Activated CD4-positive, alpha-beta T cell treated with anti-CD3 and anti-CD28 coated beads, Interleukin-2, amount 50 U/mL, for 24 hours (primary cell): ENCODE measurements at regions not wholly inside any gene's neighbourhood (a gene's known extent, or its start where the extent isn't known, plus 50 kb on each side); places are given as distances from the start of the nearest gene placed in this dataset.
"Not testable (repeated sequence)": the region's sequence is repeated elsewhere in the genome, so short reads cannot be mapped to it uniquely, and the experiment has no call there.

ENCODE experiments used
- DNase-seq, 2 donors: peaks; one replicate each; pipeline ENCODE4 v3.0.0-alpha.2; 2020; ENCODE audit warnings: low read depth in 1 of 2, low spot score in 1 of 2

DNA sequence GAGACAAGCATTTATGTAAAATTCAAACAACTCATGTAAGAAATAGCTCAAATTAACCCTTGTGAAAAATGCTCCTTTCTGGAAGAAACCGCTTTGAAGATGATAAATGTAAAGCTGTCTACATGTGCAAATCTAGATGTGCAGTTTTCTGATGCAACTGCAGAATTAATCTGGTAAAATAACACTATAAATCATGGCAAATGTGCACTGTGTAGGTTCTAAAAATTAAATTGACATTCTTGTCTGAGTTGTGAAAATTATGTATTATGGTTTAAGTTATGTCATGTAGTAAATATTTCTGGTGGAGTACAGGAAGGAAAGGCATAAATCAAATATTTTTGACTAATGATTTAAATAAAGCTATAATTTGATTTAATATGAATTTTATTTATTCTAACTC is 678.1 kb upstream of the SEMA6D start:
- DNase-seq = no peak

DNA sequence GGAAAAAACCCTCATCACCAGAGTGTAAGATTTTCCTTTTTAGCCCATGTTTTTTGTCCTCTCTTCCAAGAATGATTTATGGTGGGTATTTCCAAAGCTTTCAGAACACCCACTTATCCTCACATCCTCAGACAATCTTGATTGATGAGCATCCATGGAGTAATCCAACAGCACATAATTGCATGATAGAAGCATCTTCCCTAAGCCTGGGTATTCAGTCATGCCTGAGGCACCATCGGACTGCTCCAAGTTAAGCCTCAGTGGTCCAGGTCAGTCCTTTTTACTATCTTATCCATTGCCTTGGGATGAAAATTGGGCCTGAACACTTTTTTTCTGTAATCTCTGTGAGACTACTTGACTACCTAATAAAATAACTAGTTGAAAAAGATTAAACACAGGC is 676.0 kb upstream of the SEMA6D start:
- DNase-seq = no peak

DNA sequence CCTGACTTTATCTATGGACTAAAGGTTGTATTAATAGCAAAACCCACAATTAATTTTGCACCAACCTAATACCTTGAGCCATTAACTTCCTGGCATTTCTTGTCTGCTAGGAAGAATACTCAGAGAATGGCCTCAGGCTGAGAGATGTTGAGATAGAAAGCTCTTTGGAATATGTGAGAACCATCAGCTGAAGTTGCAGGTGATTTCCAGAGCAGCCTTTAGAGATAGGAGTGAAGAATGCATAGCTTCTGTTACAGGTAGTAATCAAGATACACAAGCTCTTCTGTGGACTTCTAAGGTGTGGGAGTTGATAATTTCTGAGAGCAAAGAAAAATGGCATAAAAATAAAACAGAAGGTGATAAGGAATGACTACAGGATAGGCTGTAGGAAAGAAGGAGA is 669.3 kb upstream of the SEMA6D start:
- DNase-seq = not testable (repeated sequence)

- DNase-seq = no peak
These were observed 650.9 kb upstream of the SEMA6D start for GRCh38 chr15:47066392-47066791.

DNA sequence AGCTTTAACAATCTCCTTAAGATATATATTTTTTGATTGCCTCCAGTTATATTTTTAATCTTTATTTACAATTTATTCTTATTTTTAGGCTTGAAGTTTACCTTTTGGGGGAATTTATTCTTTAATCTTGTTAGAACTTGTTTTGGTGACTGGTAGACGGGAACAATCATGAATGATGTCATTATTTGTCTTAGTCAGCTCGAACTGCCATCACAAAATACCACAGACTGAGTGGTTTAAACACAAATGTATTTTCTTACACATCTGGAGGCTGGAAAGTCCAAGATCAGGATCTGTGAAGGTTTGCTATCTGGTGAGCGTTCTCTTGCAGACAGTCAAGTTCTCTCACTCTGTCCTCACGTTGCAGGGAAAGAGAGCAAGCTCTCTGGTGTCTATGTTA is 639.5 kb upstream of the SEMA6D start:
- DNase-seq = not testable (repeated sequence)

DNA sequence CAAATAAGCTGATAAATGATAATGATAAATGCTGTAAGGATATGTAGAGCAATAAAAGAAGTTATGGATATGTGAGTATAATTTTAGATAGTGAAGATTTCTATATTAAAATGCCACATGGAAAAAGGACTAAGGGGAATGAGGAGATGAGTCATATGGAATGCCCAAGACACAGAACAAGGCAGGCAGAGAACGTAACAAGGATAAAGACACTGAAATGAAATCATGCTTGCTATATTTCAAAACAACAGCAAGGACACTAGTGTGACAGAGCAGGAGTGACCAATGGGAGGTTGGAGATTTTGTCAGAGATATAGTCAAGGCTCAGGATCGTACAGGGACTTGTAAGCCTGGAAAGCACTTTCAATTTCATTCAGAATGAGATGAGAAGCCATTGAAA is 621.5 kb upstream of the SEMA6D start:
- no peak for DNase-seq

- not testable (repeated sequence) for DNase-seq
These were observed 618.8 kb upstream of the SEMA6D start for GRCh38 chr15:47098526-47098925.

GRCh38 chr15:47099801-47100200 is 617.5 kb upstream of the SEMA6D start:
- not testable (repeated sequence) for DNase-seq

DNA sequence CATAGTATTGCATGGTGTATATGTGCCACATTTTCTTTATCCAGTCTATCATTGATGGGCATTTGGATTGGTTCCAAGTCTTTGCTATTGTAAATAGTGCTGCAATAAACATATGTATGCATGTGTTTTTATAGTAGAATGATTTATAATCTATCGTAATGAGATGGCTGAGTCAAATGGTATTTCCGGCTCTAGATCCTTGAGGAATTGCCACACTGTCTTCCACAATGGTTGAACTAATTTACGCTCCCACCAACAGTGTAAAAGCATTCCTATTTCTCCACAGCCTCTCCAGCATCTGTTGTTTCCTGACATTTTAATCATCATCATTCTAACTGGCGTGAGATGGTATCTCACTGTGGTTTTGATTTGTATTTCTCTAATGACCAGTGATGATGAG is 608.5 kb upstream of the SEMA6D start:
- not testable (repeated sequence) for DNase-seq

DNA sequence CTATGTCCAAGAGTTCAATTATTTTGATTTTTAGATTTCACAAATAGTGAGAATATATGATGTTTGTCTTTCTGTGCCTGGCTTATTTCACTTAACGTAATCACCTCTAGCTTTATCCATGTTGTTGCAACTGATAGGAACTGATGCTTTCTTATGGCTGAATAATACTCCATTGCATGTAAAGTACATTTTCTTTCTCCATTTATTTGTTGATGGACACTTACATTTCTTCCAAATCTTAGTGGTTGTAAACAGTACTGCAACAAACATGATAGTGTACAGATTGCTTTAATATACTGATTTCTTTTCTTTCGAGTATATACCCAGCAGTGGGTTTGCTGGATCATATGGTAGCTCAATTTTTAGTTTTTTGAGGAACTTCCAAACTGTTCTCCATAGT is 600.6 kb upstream of the SEMA6D start:
- DNase-seq = no peak

- no peak for DNase-seq
These were observed 598.0 kb upstream of the SEMA6D start for GRCh38 chr15:47119349-47119748.

DNA sequence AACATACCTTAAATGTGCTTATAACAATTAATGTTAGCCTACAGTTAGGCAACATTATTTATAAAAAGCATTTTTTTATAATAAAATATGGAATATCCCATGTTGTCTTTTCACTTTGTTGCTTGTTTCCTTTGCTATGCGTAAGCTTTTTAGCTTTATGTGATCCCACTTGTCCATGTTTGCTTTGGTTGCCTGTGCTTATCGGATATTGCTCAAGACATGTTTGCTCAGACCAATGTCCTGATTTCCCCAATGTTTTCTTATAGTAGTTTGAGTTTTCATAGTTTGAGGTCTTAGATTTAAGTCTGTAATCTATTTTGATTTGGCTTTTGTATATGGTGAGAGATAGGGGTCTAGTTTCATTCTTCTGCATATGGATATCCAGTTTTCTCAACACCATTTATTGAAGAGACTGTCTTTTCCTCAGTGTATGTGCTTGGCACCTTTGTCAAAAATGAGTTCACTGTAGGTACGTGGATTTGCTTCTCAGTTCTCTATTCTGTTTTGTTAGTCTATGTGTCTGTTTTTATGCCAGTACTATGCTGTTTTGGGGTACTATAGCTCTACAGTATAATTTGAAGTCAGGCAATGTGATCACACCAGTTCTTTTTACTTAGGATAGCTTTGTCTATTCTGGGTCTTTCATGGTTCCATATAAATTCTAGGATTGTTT is 592.7 kb upstream of the SEMA6D start:
- no peak for DNase-seq

DNA sequence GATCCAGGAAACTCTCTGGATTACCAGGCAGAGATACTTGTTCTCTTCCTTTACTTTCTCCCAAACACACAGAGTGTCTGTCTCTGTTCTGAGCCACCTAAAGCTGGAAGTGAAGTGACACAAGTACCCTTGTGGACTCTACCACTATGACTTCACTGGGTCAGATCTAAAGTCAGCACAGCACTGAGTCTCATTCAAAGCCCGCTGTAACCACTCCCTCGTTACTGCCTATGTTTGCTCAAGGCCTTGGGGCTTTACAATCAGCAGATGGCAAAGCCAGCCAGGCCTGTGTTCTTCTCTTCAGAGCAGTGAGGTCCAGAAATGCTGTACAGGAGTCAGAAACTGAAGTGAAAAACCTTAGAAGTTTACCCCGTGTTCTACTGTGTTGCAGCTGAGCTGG is 588.3 kb upstream of the SEMA6D start:
- DNase-seq = no peak

DNA sequence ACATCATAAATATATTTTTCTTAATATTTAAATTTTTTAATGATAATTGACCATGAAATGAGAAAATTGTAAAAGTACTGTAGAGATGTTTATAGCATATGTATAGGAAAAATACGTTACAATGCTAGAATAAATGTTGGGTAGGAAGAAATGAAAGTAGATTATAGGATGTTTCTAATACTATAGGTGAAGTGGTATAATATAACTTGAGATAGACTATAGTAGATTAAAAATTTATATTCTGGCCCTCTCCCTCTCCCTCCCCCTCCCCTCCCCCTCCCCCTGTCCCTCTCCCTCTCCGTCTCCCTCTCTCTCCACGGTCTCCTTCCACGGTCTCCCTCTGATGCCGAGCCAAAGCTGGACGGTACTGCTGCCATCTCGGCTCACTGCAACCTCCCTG is 585.9 kb upstream of the SEMA6D start:
- DNase-seq = not testable (repeated sequence)

GRCh38 chr15:47135267-47135666 is 582.0 kb upstream of the SEMA6D start:
- DNase-seq = no peak

- no peak for DNase-seq
These were observed 581.1 kb upstream of the SEMA6D start for GRCh38 chr15:47136236-47136635.

DNA sequence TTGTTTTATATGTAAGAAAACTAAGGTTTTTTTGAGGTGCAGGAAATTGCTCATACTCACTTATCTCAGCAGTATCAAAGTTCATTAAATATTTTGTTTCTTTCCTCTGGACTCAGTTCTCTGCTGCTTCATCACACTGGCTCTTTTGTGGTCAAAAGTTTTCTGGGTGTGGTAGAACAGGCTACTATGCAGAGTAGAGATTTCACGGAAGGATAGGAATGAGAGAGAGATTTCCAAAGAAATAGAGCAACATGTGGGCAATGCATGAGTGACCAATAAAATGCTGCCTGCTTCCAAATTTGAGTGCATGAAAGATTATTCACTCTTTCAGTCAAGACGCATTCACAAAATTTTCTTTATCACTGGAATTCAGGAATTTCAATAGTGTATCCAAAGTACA is 577.3 kb upstream of the SEMA6D start:
- no peak for DNase-seq

- no peak for DNase-seq
These were observed 559.5 kb upstream of the SEMA6D start for GRCh38 chr15:47157827-47158226.

- DNase-seq = no peak
These were observed 558.7 kb upstream of the SEMA6D start for GRCh38 chr15:47158573-47158972.

DNA sequence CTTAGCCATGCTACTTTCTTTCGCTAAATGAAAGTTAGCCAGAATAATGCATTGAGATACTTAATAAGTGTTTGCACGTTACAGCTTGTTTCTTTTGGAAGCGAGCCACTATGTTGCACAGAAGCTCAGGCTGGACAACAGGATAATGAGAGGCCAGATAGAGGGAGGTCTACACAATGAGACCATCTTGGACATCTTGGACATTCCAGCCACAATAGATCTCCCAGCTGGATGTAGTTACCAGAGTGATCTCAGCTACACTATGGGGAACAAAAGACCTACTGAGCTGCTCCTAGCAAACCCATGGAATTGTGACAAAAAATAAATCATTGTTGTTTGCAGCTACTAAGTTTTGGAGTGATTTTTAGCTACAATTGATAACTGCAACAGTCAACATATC is 540.1 kb upstream of the SEMA6D start:
- DNase-seq = no peak

DNA sequence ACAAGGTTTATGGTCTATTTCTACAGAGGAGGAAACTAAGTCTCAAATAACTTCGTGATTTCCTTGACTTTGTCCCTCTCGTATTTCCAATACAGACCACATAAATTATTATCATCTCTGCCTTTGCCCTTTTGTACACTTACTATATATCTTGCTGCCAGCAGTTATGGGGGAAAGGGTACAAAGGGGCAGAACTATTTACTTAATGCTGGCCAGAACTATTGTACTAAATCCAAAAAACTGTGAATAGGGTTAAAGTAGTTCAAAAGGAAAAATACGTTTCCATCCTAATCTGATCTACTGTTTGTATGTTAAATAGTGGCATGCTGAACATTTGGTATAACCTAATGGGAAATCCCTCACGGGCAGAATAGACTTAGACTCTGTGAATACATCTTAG is 537.3 kb upstream of the SEMA6D start:
- DNase-seq = no peak

GRCh38 chr15:47182818-47183217 is 534.5 kb upstream of the SEMA6D start:
- no peak for DNase-seq
